ENCODE measurements at regions not wholly inside any gene's neighbourhood (a gene's known extent, or its start where the extent isn't known, plus 50 kb on each side); places are given as distances from the start of the nearest gene placed in this dataset.

DNA sequence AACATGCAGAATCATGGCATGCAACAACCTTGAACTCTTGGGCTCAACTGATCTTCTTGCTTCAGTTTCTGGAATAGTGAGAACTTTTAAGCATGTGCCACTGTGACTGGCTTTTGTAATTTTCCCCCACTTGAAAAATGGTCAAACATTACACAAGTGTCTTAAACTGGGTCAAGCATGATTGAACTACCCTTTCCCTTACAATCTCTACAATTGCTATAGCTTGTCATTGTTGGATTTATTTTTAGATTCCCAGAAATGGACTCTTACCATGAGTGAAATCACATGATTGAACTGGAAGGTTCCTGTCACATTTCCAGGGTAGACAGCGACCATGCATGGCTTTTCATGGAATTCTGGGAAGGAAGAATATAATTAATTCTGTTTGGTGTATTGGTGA, 102.2 kb upstream of the TUBA3C start:
- H3K4me1 Mint-ChIP-seq (ENCODE audit: unreplicated experiment): no peaks in the 10 kb centered on the region
- H3K9me3 Mint-ChIP-seq (ENCODE audit: unreplicated experiment): peaks cover 45% of the 10 kb centered on the region

DNA sequence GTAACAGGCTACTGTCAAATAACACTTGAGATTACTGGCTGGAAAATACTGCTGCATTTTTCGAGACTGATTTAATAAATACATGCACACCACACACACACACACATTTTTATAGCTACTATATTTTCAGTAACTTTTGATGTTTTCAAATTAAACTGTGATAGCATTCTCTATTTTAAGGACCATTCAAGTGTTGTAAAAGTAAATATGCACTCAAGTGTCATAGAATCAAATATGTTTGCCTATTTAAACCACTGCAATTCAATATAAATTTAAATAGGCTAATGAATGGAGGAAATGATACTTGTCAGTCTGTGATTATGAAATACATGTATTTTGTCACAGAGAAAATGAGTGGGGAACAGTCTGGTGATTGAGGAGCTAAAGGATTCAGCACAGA, 86.7 kb upstream of the TUBA3C start:
- H3K27me3 Mint-ChIP-seq (ENCODE audit: unreplicated experiment): peaks cover 2% of the 10 kb centered on the region
- H3K9me3 Mint-ChIP-seq (ENCODE audit: unreplicated experiment): peaks cover 41% of the 10 kb centered on the region
- peaks cover 4% of the 10 kb centered on the region for H3K36me3 Mint-ChIP-seq (ENCODE audit: low read depth, unreplicated experiment)

More for the DNA sequence above, 102.2 kb upstream of the TUBA3C start:
- Mint-ChIP-seq H3K27ac (ENCODE audit: unreplicated experiment) (no peak overlapping the region), H3K4me3 (ENCODE audit: unreplicated experiment) (no peak overlapping the region), H3K27me3 (ENCODE audit: unreplicated experiment) (peaks cover 2% of the 10 kb centered on the region), H3K36me3 (ENCODE audit: low read depth, unreplicated experiment) (no peaks in the 10 kb centered on the region)
- no peak for DNase-seq (ENCODE audit: low spot score)
- TF ChIP-seq, protein P1, sequence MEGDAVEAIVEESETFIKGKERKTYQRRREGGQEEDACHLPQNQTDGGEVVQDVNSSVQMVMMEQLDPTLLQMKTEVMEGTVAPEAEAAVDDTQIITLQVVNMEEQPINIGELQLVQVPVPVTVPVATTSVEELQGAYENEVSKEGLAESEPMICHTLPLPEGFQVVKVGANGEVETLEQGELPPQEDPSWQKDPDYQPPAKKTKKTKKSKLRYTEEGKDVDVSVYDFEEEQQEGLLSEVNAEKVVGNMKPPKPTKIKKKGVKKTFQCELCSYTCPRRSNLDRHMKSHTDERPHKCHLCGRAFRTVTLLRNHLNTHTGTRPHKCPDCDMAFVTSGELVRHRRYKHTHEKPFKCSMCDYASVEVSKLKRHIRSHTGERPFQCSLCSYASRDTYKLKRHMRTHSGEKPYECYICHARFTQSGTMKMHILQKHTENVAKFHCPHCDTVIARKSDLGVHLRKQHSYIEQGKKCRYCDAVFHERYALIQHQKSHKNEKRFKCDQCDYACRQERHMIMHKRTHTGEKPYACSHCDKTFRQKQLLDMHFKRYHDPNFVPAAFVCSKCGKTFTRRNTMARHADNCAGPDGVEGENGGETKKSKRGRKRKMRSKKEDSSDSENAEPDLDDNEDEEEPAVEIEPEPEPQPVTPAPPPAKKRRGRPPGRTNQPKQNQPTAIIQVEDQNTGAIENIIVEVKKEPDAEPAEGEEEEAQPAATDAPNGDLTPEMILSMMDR (IDR thresholded peaks at IDR 0.05; ENCODE audit: unreplicated experiment): no peak

DNA sequence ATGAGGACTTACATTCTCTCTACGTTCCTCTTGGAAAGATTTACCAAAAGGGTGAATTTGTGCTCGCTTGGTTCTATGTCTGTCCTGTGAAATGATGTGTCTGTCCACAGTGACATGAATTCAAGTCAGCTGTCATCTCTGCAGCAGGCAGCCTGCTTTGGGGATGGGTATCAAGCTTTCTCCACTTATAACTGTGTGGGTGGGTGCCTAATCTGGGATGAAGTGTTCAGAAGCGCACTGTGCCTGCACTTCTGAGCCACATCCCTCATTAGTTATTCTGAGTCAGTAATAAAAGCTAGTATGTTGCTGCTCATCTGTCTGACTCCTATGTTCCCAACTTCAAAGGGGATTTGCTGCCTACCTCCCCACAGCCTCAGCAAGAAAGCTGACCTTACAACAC, 86.1 kb upstream of the TUBA3C start:
- Mint-ChIP-seq H3K9me3 (ENCODE audit: unreplicated experiment) (peaks cover 40% of the 10 kb centered on the region), H3K4me3 (ENCODE audit: unreplicated experiment) (no peak overlapping the region), H3K4me1 (ENCODE audit: unreplicated experiment) (no peaks in the 10 kb centered on the region), H3K27me3 (ENCODE audit: unreplicated experiment) (peaks cover 2% of the 10 kb centered on the region), H3K27ac (ENCODE audit: unreplicated experiment) (no peak overlapping the region), H3K36me3 (ENCODE audit: low read depth, unreplicated experiment) (peaks cover 4% of the 10 kb centered on the region)
- no peak for DNase-seq (ENCODE audit: low spot score)
- TF ChIP-seq, protein P1 (IDR thresholded peaks at IDR 0.05; ENCODE audit: unreplicated experiment): no peak

More for the DNA sequence above, 86.7 kb upstream of the TUBA3C start:
- Mint-ChIP-seq H3K4me1 (ENCODE audit: unreplicated experiment) (no peaks in the 10 kb centered on the region), H3K27ac (ENCODE audit: unreplicated experiment) (no peak overlapping the region), H3K4me3 (ENCODE audit: unreplicated experiment) (no peak overlapping the region)
- DNase-seq (ENCODE audit: low spot score): no peak
- TF ChIP-seq, protein P1 (IDR thresholded peaks at IDR 0.05; ENCODE audit: unreplicated experiment): no peak

DNA sequence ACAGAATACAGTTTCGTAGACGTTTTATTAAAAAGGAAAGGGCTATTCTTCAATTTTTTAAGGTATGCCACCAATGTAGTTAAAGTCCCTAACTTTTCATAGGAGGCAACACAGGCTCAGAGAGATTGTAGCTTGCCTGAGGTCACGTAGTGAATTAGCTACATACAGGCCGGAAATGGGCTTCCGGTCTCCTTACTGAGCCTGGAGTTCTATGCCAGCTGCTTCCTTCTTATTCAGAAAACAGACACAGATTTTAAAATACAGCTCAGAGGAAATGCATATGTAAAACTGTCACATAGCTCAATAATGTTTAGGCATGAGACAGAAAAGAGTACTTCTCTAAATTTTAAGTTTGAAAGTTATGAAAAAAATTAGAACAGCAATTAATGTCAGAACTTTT, 85.4 kb upstream of the TUBA3C start:
- Mint-ChIP-seq H3K27me3 (ENCODE audit: unreplicated experiment) (peaks cover 2% of the 10 kb centered on the region), H3K36me3 (ENCODE audit: low read depth, unreplicated experiment) (no peaks in the 10 kb centered on the region), H3K4me3 (ENCODE audit: unreplicated experiment) (no peak overlapping the region), H3K9me3 (ENCODE audit: unreplicated experiment) (peaks cover 32% of the 10 kb centered on the region), H3K4me1 (ENCODE audit: unreplicated experiment) (no peaks in the 10 kb centered on the region), H3K27ac (ENCODE audit: unreplicated experiment) (no peak overlapping the region)
- DNase-seq (ENCODE audit: low spot score): no peak
- TF ChIP-seq, protein P1 (IDR thresholded peaks at IDR 0.05; ENCODE audit: unreplicated experiment): no peak

DNA sequence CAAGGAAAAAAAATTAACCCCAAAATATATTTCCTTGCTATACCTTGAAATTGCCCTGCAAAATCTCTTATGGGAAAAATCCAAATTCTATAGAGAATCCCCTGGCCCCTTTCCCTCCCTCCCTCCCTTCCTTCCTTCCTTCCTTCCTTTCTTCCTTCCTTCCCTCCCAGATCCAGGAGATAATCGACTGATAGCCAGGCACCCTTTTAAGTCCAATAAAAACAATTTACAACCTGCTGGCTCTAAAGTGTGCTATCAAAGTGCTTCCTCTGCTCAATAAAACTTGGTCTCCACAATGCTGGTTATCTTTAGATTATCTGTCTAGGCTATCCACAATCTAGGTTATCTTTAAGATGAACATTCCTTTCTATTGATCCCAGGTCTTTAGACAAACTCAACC, 83.1 kb upstream of the TUBA3C start:
- Mint-ChIP-seq H3K27me3 (ENCODE audit: unreplicated experiment) (peaks cover 2% of the 10 kb centered on the region), H3K4me3 (ENCODE audit: unreplicated experiment) (no peak overlapping the region), H3K27ac (ENCODE audit: unreplicated experiment) (no peak overlapping the region), H3K4me1 (ENCODE audit: unreplicated experiment) (no peaks in the 10 kb centered on the region), H3K9me3 (ENCODE audit: unreplicated experiment) (peaks cover 18% of the 10 kb centered on the region), H3K36me3 (ENCODE audit: low read depth, unreplicated experiment) (no peaks in the 10 kb centered on the region)
- TF ChIP-seq, protein P1 (IDR thresholded peaks at IDR 0.05; ENCODE audit: unreplicated experiment): no peak
- no peak for DNase-seq (ENCODE audit: low spot score)

All from endothelial cell (in vitro differentiated cells).